Activated CD8-positive, alpha-beta T cell treated with anti-CD3 and anti-CD28 coated beads for 36 hours (primary cell): ENCODE measurements at regions not wholly inside any gene's neighbourhood (a gene's known extent, or its start where the extent isn't known, plus 50 kb on each side); places are given as distances from the start of the nearest gene placed in this dataset.

ENCODE experiments used
- ATAC-seq: fragments of 200-7000 bp; cut with Tn5 transposase; one replicate; pipeline ENCODE4 v1.10.0; 2021; ENCODE audit warnings: mild to moderate bottlenecking, moderate library complexity
- CTCF ChIA-PET: fragments of 350-600 bp; sonication (Branson Sonifier 250); formaldehyde crosslinking; loops from one replicate; lab custom pipeline; 2021; ENCODE audit warnings: antibody characterized with exemption; lab: Charles Lee
- POLR2A ChIA-PET: fragments of 350-600 bp; sonication (Branson Sonifier 250); formaldehyde crosslinking; loops from one replicate; lab custom pipeline; 2021; ENCODE audit warnings: antibody characterized with exemption; lab: Charles Lee
- DNase-seq: peaks from one replicate; pipeline ENCODE4 v3.0.0-alpha.2; 2020
- H3K27ac Mint-ChIP-seq: one replicate; pipeline ENCODE4 v1.8.0; 2021; ENCODE audit warnings: mild to moderate bottlenecking, mixed read lengths
- H3K27me3 Mint-ChIP-seq: one replicate; pipeline ENCODE4 v1.8.0; 2021; ENCODE audit warnings: mixed read lengths
- H3K36me3 Mint-ChIP-seq: one replicate; pipeline ENCODE4 v1.8.0; 2021; ENCODE audit warnings: low read depth, mixed read lengths
- H3K4me1 Mint-ChIP-seq: one replicate; pipeline ENCODE4 v1.8.0; 2021; ENCODE audit warnings: low read depth, mixed read lengths
- H3K4me3 Mint-ChIP-seq: one replicate; pipeline ENCODE4 v1.8.0; 2021; ENCODE audit warnings: mild to moderate bottlenecking, moderate library complexity, mixed read lengths
- H3K9me3 Mint-ChIP-seq: one replicate; pipeline ENCODE4 v1.8.0; 2021; ENCODE audit warnings: mixed read lengths
- CTCF ChIP-seq: fragments of 200-600 bp; IDR thresholded peaks from one replicate; pipeline ENCODE4 v1.8.0; 2022; ENCODE audit warnings: antibody characterized with exemption, mild to moderate bottlenecking
- intact Hi-C: fragments of 100-400 bp; cut with micrococcal nuclease; formaldehyde crosslinking; loops from one replicate; pipeline ENCODE4 v1.10.0; 2022

- DNase-seq (no peak), ATAC-seq (no peak)
- Mint-ChIP-seq H3K4me1 (no peaks in the 10 kb centered on the region), H3K27me3 (no peaks in the 10 kb centered on the region), H3K36me3 (no peaks in the 10 kb centered on the region), H3K4me3 (no peak overlapping the region), H3K9me3 (peaks cover 15% of the 10 kb centered on the region), H3K27ac (no peak overlapping the region)
- intact Hi-C loops = no loop called here
- TF ChIP-seq CTCF = no peak
- ChIA-PET CTCF (no interaction called here), POLR2A (no interaction called here)
These were observed 453.3 kb downstream of the BMP2 start for GRCh38 chr20:7220755-7221154.

- H3K4me3 Mint-ChIP-seq = no peak overlapping the region
- ATAC-seq (no peak), DNase-seq (no peak)
- CTCF ChIA-PET = no interaction called here
- peaks cover 11% of the 10 kb centered on the region for H3K9me3 Mint-ChIP-seq
- POLR2A ChIA-PET = no interaction called here
- TF ChIP-seq CTCF = no peak
- H3K27me3 Mint-ChIP-seq = no peaks in the 10 kb centered on the region
- no peaks in the 10 kb centered on the region for H3K36me3 Mint-ChIP-seq
- no peak overlapping the region for H3K27ac Mint-ChIP-seq
- H3K4me1 Mint-ChIP-seq = no peaks in the 10 kb centered on the region
- intact Hi-C loops = no loop called here
These were observed 458.7 kb downstream of the BMP2 start for GRCh38 chr20:7226156-7226555.

GRCh38 chr20:7231303-7231702 lies 463.8 kb downstream of the BMP2 start:
- TF ChIP-seq CTCF = no peak
- H3K4me3 Mint-ChIP-seq = no peak overlapping the region
- ChIA-PET POLR2A (no interaction called here), CTCF (no interaction called here)
- no peak for ATAC-seq
- no peaks in the 10 kb centered on the region for H3K36me3 Mint-ChIP-seq
- peaks cover 13% of the 10 kb centered on the region for H3K9me3 Mint-ChIP-seq
- no peak overlapping the region for H3K27ac Mint-ChIP-seq
- intact Hi-C loops = no loop called here
- H3K4me1 Mint-ChIP-seq = no peaks in the 10 kb centered on the region
- no peak for DNase-seq
- no peaks in the 10 kb centered on the region for H3K27me3 Mint-ChIP-seq

- ChIA-PET POLR2A (no interaction called here), CTCF (no interaction called here)
- DNase-seq (no peak), ATAC-seq (no peak)
- Mint-ChIP-seq H3K9me3 (peaks cover 13% of the 10 kb centered on the region), H3K4me1 (no peaks in the 10 kb centered on the region), H3K27me3 (no peaks in the 10 kb centered on the region), H3K4me3 (no peak overlapping the region), H3K27ac (no peak overlapping the region), H3K36me3 (no peaks in the 10 kb centered on the region)
- intact Hi-C loops = no loop called here
- no peak for TF ChIP-seq CTCF
These were observed 465.3 kb downstream of the BMP2 start for GRCh38 chr20:7232796-7233195.

- ChIA-PET CTCF (no interaction called here), POLR2A (no interaction called here)
- Mint-ChIP-seq H3K9me3 (peaks cover 10% of the 10 kb centered on the region), H3K36me3 (no peaks in the 10 kb centered on the region), H3K4me3 (no peak overlapping the region), H3K4me1 (no peaks in the 10 kb centered on the region), H3K27ac (no peak overlapping the region), H3K27me3 (no peaks in the 10 kb centered on the region)
- no peak for TF ChIP-seq CTCF
- intact Hi-C loops = no loop called here
- no peak for DNase-seq
- no peak for ATAC-seq
These were observed 469.8 kb downstream of the BMP2 start for GRCh38 chr20:7237251-7237650.
